ENCODE measurements at regions not wholly inside any gene's neighbourhood (a gene's known extent, or its start where the extent isn't known, plus 50 kb on each side); places are given as distances from the start of the nearest gene placed in this dataset.

- H3K4me3 ChIP-seq (ENCODE audit: low read depth, low read length) = no peak overlapping the region
- in situ Hi-C loops (cut with HindIII; ENCODE audit: low sequenced_read_pairs) = no loop called here
- DNase-seq (ENCODE audit: low read depth) = no peak
- no peak for TF ChIP-seq CTCF (IDR thresholded peaks at IDR 0.05; ENCODE audit: low read depth, low read length, missing control alignments)
These were observed 122.4 kb upstream of the KRR1 start for GRCh38 chr12:75633789-75634188.

- in situ Hi-C loops (cut with HindIII; ENCODE audit: low sequenced_read_pairs) = no loop called here
- no peak for TF ChIP-seq CTCF (IDR thresholded peaks at IDR 0.05; ENCODE audit: low read depth, low read length, missing control alignments)
- DNase-seq (ENCODE audit: low read depth) = peak; percentile 24
- H3K4me3 ChIP-seq (ENCODE audit: low read depth, low read length) = no peak overlapping the region
These were observed 121.0 kb upstream of the KRR1 start for GRCh38 chr12:75632442-75632841.

- H3K4me3 ChIP-seq (ENCODE audit: low read depth, low read length) = no peak overlapping the region
- DNase-seq (ENCODE audit: low read depth) = no peak
- no peak for TF ChIP-seq CTCF (IDR thresholded peaks at IDR 0.05; ENCODE audit: low read depth, low read length, missing control alignments)
- in situ Hi-C loops (cut with HindIII; ENCODE audit: low sequenced_read_pairs) = no loop called here
These were observed 120.4 kb upstream of the KRR1 start for GRCh38 chr12:75631831-75632230.

DNA sequence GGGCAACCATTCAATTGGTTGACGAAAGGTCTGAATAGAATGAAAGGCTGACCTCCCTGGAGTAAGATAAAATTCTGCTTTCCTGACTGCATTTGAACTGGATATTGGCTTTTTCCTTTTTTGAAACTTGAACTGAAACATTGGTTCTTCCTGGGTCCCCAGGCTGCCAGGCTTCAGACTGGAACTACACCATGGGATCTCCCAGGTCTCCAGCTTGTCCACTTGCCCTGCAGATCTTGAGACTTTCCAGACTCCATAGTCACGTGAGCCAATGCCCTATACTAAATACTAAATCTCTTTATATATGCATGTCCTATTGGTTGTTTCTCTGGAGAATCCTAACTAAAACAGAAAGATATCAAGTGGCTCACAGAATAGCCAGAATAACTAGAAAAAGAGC is 118.7 kb upstream of the KRR1 start:
- in situ Hi-C loops (cut with HindIII; ENCODE audit: low sequenced_read_pairs) = no loop called here
- no peak overlapping the region for H3K4me3 ChIP-seq (ENCODE audit: low read depth, low read length)
- TF ChIP-seq CTCF (IDR thresholded peaks at IDR 0.05; ENCODE audit: low read depth, low read length, missing control alignments) = no peak
- DNase-seq (ENCODE audit: low read depth) = no peak

DNA sequence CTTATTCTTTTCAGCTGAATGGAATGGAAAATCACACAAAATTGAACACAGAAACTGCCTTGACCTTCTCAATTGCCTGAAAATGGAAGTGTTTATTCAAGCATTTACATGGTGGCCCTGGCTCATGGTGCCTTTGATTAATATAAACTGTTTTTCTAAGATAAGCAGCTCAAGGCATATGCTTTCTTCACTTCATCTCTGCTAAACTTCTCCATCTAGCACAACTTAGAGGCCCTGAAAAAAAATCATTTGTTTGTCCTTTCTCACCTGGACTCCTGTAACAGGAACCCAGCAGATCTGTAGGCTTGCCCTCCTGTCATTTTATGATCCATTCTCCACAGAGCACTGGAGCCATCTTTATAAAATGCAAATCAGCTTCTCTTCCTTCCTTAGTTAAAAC is 117.5 kb upstream of the KRR1 start:
- H3K4me3 ChIP-seq (ENCODE audit: low read depth, low read length) = no peak overlapping the region
- no peak for TF ChIP-seq CTCF (IDR thresholded peaks at IDR 0.05; ENCODE audit: low read depth, low read length, missing control alignments)
- DNase-seq (ENCODE audit: low read depth) = no peak
- in situ Hi-C loops (cut with HindIII; ENCODE audit: low sequenced_read_pairs) = no loop called here

GRCh38 chr12:75628511-75628910 is 117.1 kb upstream of the KRR1 start:
- no peak overlapping the region for H3K4me3 ChIP-seq (ENCODE audit: low read depth, low read length)
- DNase-seq (ENCODE audit: low read depth) = no peak
- in situ Hi-C loops (cut with HindIII; ENCODE audit: low sequenced_read_pairs) = no loop called here
- TF ChIP-seq CTCF (IDR thresholded peaks at IDR 0.05; ENCODE audit: low read depth, low read length, missing control alignments) = no peak

DNA sequence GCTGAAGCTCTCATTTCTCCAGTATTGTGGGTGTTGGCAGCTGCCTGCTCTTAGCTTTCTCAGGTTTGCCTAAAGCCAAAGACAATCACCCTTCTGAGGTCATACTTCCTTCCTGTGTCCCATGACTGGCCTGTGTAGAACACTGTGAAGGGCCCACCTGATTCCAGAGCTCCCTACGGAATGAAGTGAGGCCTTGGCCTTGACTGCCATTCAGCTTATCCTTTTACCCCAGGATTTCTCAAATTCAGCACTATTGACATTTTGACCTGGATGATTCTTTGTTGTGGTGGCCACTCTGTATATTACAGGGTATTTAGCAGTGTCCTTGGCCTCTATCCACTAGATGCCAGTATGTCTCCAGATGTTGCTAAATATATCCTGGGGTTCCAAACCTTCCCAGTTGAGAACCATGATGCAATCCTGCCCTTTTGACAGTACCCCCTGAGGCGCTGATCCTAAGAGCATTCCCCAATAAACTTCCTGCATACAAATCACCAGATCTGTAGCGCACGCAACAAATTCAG is 112.3 kb upstream of the KRR1 start:
- no peak for TF ChIP-seq CTCF (IDR thresholded peaks at IDR 0.05; ENCODE audit: low read depth, low read length, missing control alignments)
- H3K4me3 ChIP-seq (ENCODE audit: low read depth, low read length) = no peak overlapping the region
- DNase-seq (ENCODE audit: low read depth) = no peak
- in situ Hi-C loops (cut with HindIII; ENCODE audit: low sequenced_read_pairs) = no loop called here

All from astrocyte of the cerebellum (primary cell).